IMR-90 (cell line): ENCODE measurements at regions not wholly inside any gene's neighbourhood (a gene's known extent, or its start where the extent isn't known, plus 50 kb on each side); places are given as distances from the start of the nearest gene placed in this dataset.

Experiments used
- ATAC-seq: fragments of 200-7000 bp; cut with Tn5 transposase; 2 replicates; pipeline ENCODE4 v1.9.1; 2020; ENCODE audit warnings: low read depth, mild to moderate bottlenecking, moderate library complexity
- BruUV-seq: library from RNA; stranded (reverse); fragments of 400-500 nt; replicated peaks from 2 replicates; lab custom pipeline; 2021; lab: Mats Ljungman, UMichigan
- CTCF ChIA-PET: fragments of 300-600 bp; formaldehyde crosslinking; extraction: SDS; loops from one replicate; lab custom pipeline; 2021; ENCODE audit warnings: antibody characterized with exemption; lab: Yijun Ruan, JAX
- POLR2A ChIA-PET: fragments of 300-600 bp; sonication (Branson Sonifier 250); formaldehyde crosslinking; loops from one replicate; lab custom pipeline; 2022; ENCODE audit warnings: antibody characterized with exemption; ENCODE audit not compliant: unreplicated experiment; lab: Charles Lee
- DNase-seq: peaks from one replicate; pipeline ENCODE4 v3.0.0; 2013
- H2AFZ ChIP-seq: replicated peaks from 2 replicates; pipeline ENCODE3; 2013; ENCODE audit warnings: low read length, mild to moderate bottlenecking; ENCODE audit not compliant: poor library complexity
- H2AK5ac ChIP-seq: 2 replicates; pipeline ENCODE4 v1.6.1; 2013; ENCODE audit warnings: low read depth, low read length, inconsistent platforms
- H2AK9ac ChIP-seq: replicated peaks from 2 replicates; pipeline ENCODE3; 2013; ENCODE audit warnings: mild to moderate bottlenecking, low read depth, low read length, moderate library complexity; ENCODE audit not compliant: poor library complexity
- H2BK120ac ChIP-seq: 2 replicates; pipeline ENCODE4 v1.6.1; 2013; ENCODE audit warnings: low read depth, low read length, inconsistent platforms
- H2BK15ac ChIP-seq: 3 replicates; pipeline ENCODE4 v1.6.1; 2013; ENCODE audit warnings: low read depth, low read length, inconsistent platforms
- H2BK20ac ChIP-seq: 2 replicates; pipeline ENCODE4 v1.6.1; 2013; ENCODE audit warnings: low read depth, mild to moderate bottlenecking, inconsistent platforms, low read length, moderate library complexity
- H2BK5ac ChIP-seq: 2 replicates; pipeline ENCODE4 v1.6.1; 2013; ENCODE audit warnings: mild to moderate bottlenecking, low read depth, low read length, inconsistent platforms; ENCODE audit not compliant: poor library complexity, severe bottlenecking
- H3K14ac ChIP-seq: replicated peaks from 2 replicates; pipeline ENCODE4 v1.6.1; 2013; ENCODE audit warnings: low read depth, low read length, inconsistent platforms
- H3K18ac ChIP-seq: 2 replicates; pipeline ENCODE4 v1.6.1; 2013; ENCODE audit warnings: low read depth, low read length, control low read depth
- H3K23ac ChIP-seq: 2 replicates; pipeline ENCODE4 v1.6.1; 2013; ENCODE audit warnings: low read depth, low read length, inconsistent platforms
- H3K27ac ChIP-seq: 2 replicates; pipeline ENCODE4 v1.5.1; 2013; ENCODE audit warnings: mild to moderate bottlenecking, control low read depth, low read length; ENCODE audit not compliant: insufficient read depth
- H3K27me3 ChIP-seq: 2 replicates; pipeline ENCODE4 v1.6.1; 2013; ENCODE audit warnings: low read length; ENCODE audit not compliant: control insufficient read depth, insufficient read depth
- H3K36me3 ChIP-seq: 2 replicates; pipeline ENCODE4 v1.6.1; 2013; ENCODE audit warnings: low read length, mixed read lengths; ENCODE audit not compliant: control insufficient read depth, insufficient read depth
- H3K4ac ChIP-seq: 2 replicates; pipeline ENCODE4 v1.6.1; 2013; ENCODE audit warnings: low read depth, low read length, inconsistent platforms
- H3K4me1 ChIP-seq: 2 replicates; pipeline ENCODE4 v1.6.1; 2013; ENCODE audit warnings: low read length, mixed read lengths; ENCODE audit not compliant: control insufficient read depth, insufficient read depth
- H3K4me2 ChIP-seq: 2 replicates; pipeline ENCODE4 v1.6.1; 2013; ENCODE audit warnings: low read depth, mild to moderate bottlenecking, control low read depth, low read length, moderate library complexity
- H3K4me3 ChIP-seq: 2 replicates; pipeline ENCODE4 v1.5.1; 2013; ENCODE audit warnings: low read depth, mild to moderate bottlenecking, control low read depth, low read length, moderate library complexity; ENCODE audit not compliant: insufficient read depth
- H3K56ac ChIP-seq: 2 replicates; pipeline ENCODE4 v1.6.1; 2013; ENCODE audit warnings: low read length, inconsistent platforms; ENCODE audit not compliant: insufficient read depth; ENCODE audit errors: extremely low read depth
- H3K79me1 ChIP-seq, 2 experiments: 2 replicates each; pipeline ENCODE4 v1.6.1; 2013; ENCODE audit warnings: low read length in 2 of 2, inconsistent platforms in 1 of 2, low read depth in 1 of 2
- H3K9ac ChIP-seq: 2 replicates; pipeline ENCODE4 v1.6.1; 2013; ENCODE audit warnings: low read depth, low read length, control low read depth
- H3K9me1 ChIP-seq: 2 replicates; pipeline ENCODE4 v1.6.1; 2013; ENCODE audit warnings: low read length, inconsistent platforms; ENCODE audit not compliant: insufficient read depth
- H3K9me3 ChIP-seq: 2 replicates; pipeline ENCODE4 v1.6.1; 2013; ENCODE audit warnings: low read length; ENCODE audit not compliant: control insufficient read depth, insufficient read depth
- H4K20me1 ChIP-seq: 2 replicates; pipeline ENCODE4 v1.6.1; 2013; ENCODE audit warnings: low read length, inconsistent platforms; ENCODE audit not compliant: insufficient read depth
- H4K5ac ChIP-seq: 2 replicates; pipeline ENCODE4 v1.6.1; 2013; ENCODE audit warnings: mild to moderate bottlenecking, low read depth, low read length, control low read depth
- H4K8ac ChIP-seq, 2 experiments: 2 replicates each; pipeline ENCODE4 v1.6.1; 2013; ENCODE audit warnings: low read depth in 2 of 2, low read length in 2 of 2, control low read depth in 1 of 2, inconsistent platforms in 1 of 2
- H4K91ac ChIP-seq: 2 replicates; pipeline ENCODE4 v1.6.1; 2013; ENCODE audit warnings: low read depth, low read length, inconsistent platforms; ENCODE audit not compliant: insufficient read depth
- BHLHE40 ChIP-seq: fragments of 150-350 bp; IDR thresholded peaks from 2 replicates; pipeline ENCODE4 v1.6.1; 2016; ENCODE audit warnings: mild to moderate bottlenecking, low read depth, low read length
- CEBPB ChIP-seq: IDR thresholded peaks from 2 replicates; pipeline ENCODE4 v1.6.1; 2012; ENCODE audit warnings: low read depth, low read length, improper control_type of control experiment
- CHD1 ChIP-seq: IDR thresholded peaks from 2 replicates; pipeline ENCODE4 v1.6.1; 2012; ENCODE audit warnings: low read depth, low read length, improper control_type of control experiment
- FOS ChIP-seq: fragments of 150-350 bp; IDR thresholded peaks from 2 replicates; pipeline ENCODE4 v1.6.1; 2016; ENCODE audit warnings: low read depth, low read length
- MAFK ChIP-seq: IDR thresholded peaks from 2 replicates; pipeline ENCODE4 v1.6.1; 2012; ENCODE audit warnings: low read depth, low read length, improper control_type of control experiment
- MAZ ChIP-seq: IDR thresholded peaks from 2 replicates; pipeline ENCODE4 v1.6.1; 2012; ENCODE audit warnings: low read depth, mild to moderate bottlenecking, low read length, improper control_type of control experiment, moderate library complexity, borderline replicate concordance
- MXI1 ChIP-seq: IDR thresholded peaks from 2 replicates; pipeline ENCODE4 v1.6.1; 2012; ENCODE audit warnings: low read depth, mild to moderate bottlenecking, low read length, moderate library complexity, borderline replicate concordance
- NFE2L2 ChIP-seq: fragments of 150-350 bp; IDR thresholded peaks from 2 replicates; pipeline ENCODE4 v1.6.1; 2016; ENCODE audit warnings: low read depth, mild to moderate bottlenecking, low read length
- POLR2A ChIP-seq: IDR thresholded peaks from 2 replicates; pipeline ENCODE4 v1.6.1; 2012; ENCODE audit warnings: mild to moderate bottlenecking, low read depth, low read length
- RAD21 ChIP-seq: IDR thresholded peaks from 2 replicates; pipeline ENCODE4 v1.6.1; 2012; ENCODE audit warnings: low read length, improper control_type of control experiment
- RCOR1 ChIP-seq: IDR thresholded peaks from 2 replicates; pipeline ENCODE4 v1.6.1; 2012; ENCODE audit warnings: mild to moderate bottlenecking, low read length, improper control_type of control experiment; ENCODE audit not compliant: insufficient replicate concordance
- RFX5 ChIP-seq: IDR thresholded peaks from 2 replicates; pipeline ENCODE4 v1.8.0; 2012; ENCODE audit warnings: low read depth, mild to moderate bottlenecking, low read length, moderate library complexity
- SMC3 ChIP-seq: fragments of 150-350 bp; IDR thresholded peaks from 2 replicates; pipeline ENCODE4 v1.6.1; 2016; ENCODE audit warnings: low read depth, mild to moderate bottlenecking, antibody characterized with exemption, low read length, moderate library complexity
- USF2 ChIP-seq: fragments of 150-350 bp; IDR thresholded peaks from 2 replicates; pipeline ENCODE4 v1.6.1; 2017; ENCODE audit warnings: mild to moderate bottlenecking, antibody characterized with exemption, low read length, low read depth
- WGBS, 2 experiments: methylation state at CpG; one replicate each; pipeline versions ENCODE4 v1.1.5 to v1.1.7; 2013; ENCODE audit warnings: missing lambda C conversion rate in 2 of 2; ENCODE audit not compliant: insufficient read length in 1 of 2; ENCODE audit errors: extremely low coverage in 2 of 2; 5-methylcytosine and 5-hydroxymethylcytosine counted together
- dilution Hi-C: fragments of 300-500 bp; cut with HindIII; formaldehyde crosslinking; loops from one replicate; pipeline ENCODE4 v1.14.3; 2018; ENCODE audit warnings: low sequenced_read_pairs; ENCODE audit not compliant: unreplicated experiment
- in situ Hi-C: fragments of 300-500 bp; cut with MboI; formaldehyde crosslinking; loops from 3 replicates; pipeline ENCODE4 v1.14.3; 2019; ENCODE audit warnings: low sequenced_read_pairs, inconsistent platforms, mixed read lengths
- intact Hi-C: fragments of 100-400 bp; cut with micrococcal nuclease; formaldehyde crosslinking; loops from 2 replicates; pipeline ENCODE4 v1.10.0; 2022
- TF ChIP-seq, protein P1 (sequence below): conservative IDR thresholded peaks from 2 replicates; pipeline ENCODE4 v1.5.1; 2012; ENCODE audit warnings: mild to moderate bottlenecking, low read depth, low read length, improper control_type of control experiment
- TF ChIP-seq, protein P2 (sequence below): fragments of 150-350 bp; IDR thresholded peaks from 2 replicates; pipeline ENCODE4 v1.6.1; 2016; ENCODE audit warnings: low read depth, mild to moderate bottlenecking, low read length, moderate library complexity, borderline replicate concordance

GRCh38 chr2:12604341-12604740 is 112.4 kb upstream of the TRIB2 start:
- TF ChIP-seq MAFK (no peak), FOS (no peak), SMC3 (no peak), CEBPB (no peak), MXI1 (no peak), POLR2A (no peak), USF2 (no peak), CHD1 (no peak), RCOR1 (no peak), MAZ (no peak), BHLHE40 (no peak), RAD21 (no peak), NFE2L2 (no peak), RFX5 (no peak)
- TF ChIP-seq, protein P1, sequence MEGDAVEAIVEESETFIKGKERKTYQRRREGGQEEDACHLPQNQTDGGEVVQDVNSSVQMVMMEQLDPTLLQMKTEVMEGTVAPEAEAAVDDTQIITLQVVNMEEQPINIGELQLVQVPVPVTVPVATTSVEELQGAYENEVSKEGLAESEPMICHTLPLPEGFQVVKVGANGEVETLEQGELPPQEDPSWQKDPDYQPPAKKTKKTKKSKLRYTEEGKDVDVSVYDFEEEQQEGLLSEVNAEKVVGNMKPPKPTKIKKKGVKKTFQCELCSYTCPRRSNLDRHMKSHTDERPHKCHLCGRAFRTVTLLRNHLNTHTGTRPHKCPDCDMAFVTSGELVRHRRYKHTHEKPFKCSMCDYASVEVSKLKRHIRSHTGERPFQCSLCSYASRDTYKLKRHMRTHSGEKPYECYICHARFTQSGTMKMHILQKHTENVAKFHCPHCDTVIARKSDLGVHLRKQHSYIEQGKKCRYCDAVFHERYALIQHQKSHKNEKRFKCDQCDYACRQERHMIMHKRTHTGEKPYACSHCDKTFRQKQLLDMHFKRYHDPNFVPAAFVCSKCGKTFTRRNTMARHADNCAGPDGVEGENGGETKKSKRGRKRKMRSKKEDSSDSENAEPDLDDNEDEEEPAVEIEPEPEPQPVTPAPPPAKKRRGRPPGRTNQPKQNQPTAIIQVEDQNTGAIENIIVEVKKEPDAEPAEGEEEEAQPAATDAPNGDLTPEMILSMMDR, result no peak
- TF ChIP-seq, protein P2, sequence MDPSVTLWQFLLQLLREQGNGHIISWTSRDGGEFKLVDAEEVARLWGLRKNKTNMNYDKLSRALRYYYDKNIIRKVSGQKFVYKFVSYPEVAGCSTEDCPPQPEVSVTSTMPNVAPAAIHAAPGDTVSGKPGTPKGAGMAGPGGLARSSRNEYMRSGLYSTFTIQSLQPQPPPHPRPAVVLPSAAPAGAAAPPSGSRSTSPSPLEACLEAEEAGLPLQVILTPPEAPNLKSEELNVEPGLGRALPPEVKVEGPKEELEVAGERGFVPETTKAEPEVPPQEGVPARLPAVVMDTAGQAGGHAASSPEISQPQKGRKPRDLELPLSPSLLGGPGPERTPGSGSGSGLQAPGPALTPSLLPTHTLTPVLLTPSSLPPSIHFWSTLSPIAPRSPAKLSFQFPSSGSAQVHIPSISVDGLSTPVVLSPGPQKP, result no peak
- no peaks in the 10 kb centered on the region for H4K20me1 ChIP-seq
- dilution Hi-C loops, result no loop called here
- no peak overlapping the region for H3K56ac ChIP-seq
- intact Hi-C loops, result no loop called here
- H3K23ac ChIP-seq, result no peak overlapping the region
- H2AK9ac ChIP-seq, result no peak overlapping the region
- H3K79me1 ChIP-seq, result no peaks in the 10 kb centered on the region
- no CpG with 5 or more reads among the region's 2 CpGs for WGBS, 2 experiments
- H3K9me3 ChIP-seq, result no peaks in the 10 kb centered on the region
- H3K14ac ChIP-seq, result no peak overlapping the region
- no peak overlapping the region for H4K8ac ChIP-seq
- no peak overlapping the region for H3K27ac ChIP-seq
- H4K91ac ChIP-seq, result no peak overlapping the region
- H2BK5ac ChIP-seq, result no peak overlapping the region
- no peaks in the 10 kb centered on the region for H3K27me3 ChIP-seq
- no peak overlapping the region for H2BK15ac ChIP-seq
- no peak overlapping the region for H2BK120ac ChIP-seq
- in situ Hi-C loops, result no loop called here
- no peak overlapping the region for H3K9ac ChIP-seq
- no peak overlapping the region for H2AFZ ChIP-seq
- H3K9me1 ChIP-seq, result 0 out of 2 replicates have a peak, but pooled peaks cover 3% of the 10 kb centered on the region
- ChIA-PET POLR2A (no interaction called here), CTCF (no interaction called here)
- DNase-seq (no peak), ATAC-seq (no peak)
- no peak overlapping the region for H3K4me3 ChIP-seq
- H2BK20ac ChIP-seq, result no peak overlapping the region
- H3K18ac ChIP-seq, result no peak overlapping the region
- H3K4me2 ChIP-seq, result no peak overlapping the region
- no peaks in the 10 kb centered on the region for H3K36me3 ChIP-seq
- no peak overlapping the region for H2AK5ac ChIP-seq
- no peak overlapping the region for H4K5ac ChIP-seq
- H3K4me1 ChIP-seq, result peaks cover 6% of the 10 kb centered on the region
- no peak overlapping the region for H3K4ac ChIP-seq
- BruUV-seq, result no TSS peak
